Epithelial cell of esophagus (primary cell): ENCODE measurements at regions not wholly inside any gene's neighbourhood (a gene's known extent, or its start where the extent isn't known, plus 50 kb on each side); places are given as distances from the start of the nearest gene placed in this dataset.

ENCODE experiments used
- DNase-seq: peaks from one replicate; pipeline ENCODE4 v3.0.0; 2010; ENCODE audit warnings: low read depth
- H3K4me3 ChIP-seq: 2 replicates; pipeline ENCODE4 v1.5.1; 2011; ENCODE audit warnings: mild to moderate bottlenecking, low read length, control low read depth
- TF ChIP-seq, protein P1 (sequence below): IDR thresholded peaks from 2 replicates; pipeline ENCODE4 v1.5.1; 2011; ENCODE audit warnings: low read depth, mild to moderate bottlenecking, low read length, control low read depth, inconsistent platforms; ENCODE audit not compliant: insufficient read depth; ENCODE audit errors: missing control alignments

- TF ChIP-seq, protein P1, sequence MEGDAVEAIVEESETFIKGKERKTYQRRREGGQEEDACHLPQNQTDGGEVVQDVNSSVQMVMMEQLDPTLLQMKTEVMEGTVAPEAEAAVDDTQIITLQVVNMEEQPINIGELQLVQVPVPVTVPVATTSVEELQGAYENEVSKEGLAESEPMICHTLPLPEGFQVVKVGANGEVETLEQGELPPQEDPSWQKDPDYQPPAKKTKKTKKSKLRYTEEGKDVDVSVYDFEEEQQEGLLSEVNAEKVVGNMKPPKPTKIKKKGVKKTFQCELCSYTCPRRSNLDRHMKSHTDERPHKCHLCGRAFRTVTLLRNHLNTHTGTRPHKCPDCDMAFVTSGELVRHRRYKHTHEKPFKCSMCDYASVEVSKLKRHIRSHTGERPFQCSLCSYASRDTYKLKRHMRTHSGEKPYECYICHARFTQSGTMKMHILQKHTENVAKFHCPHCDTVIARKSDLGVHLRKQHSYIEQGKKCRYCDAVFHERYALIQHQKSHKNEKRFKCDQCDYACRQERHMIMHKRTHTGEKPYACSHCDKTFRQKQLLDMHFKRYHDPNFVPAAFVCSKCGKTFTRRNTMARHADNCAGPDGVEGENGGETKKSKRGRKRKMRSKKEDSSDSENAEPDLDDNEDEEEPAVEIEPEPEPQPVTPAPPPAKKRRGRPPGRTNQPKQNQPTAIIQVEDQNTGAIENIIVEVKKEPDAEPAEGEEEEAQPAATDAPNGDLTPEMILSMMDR: no peak
- H3K4me3 ChIP-seq: no peak overlapping the region
- DNase-seq: no peak
Observed at GRCh38 chr2:2662037-2662846, 331.2 kb upstream of the MYT1L start.

DNA sequence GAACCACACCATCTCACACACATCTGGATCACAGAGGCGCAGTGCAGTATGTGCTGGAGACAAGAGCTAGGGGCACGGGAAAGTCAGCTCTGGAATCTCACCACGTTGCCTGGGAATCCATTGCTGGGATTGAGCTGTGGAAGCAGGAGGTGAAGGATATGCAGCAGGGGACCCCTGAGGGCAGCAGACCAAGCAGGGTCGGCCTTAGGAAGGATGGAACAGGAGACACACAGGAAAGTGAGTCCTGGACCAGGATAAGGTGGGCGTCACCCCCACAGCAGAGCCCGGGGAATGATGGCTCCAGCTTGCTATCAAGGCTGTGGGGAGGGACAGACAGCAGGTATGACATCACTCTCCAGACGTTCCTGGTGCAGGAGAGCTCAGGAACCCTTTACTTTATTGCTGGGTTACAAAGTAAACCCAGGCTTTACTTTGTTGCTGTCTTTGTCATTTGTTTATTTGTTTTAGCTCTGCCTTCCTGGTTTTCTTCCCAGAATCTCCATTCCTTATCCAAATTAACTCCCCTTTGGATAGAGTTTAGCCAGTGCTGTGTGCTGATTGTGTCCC is 329.8 kb upstream of the MYT1L start:
- no peak overlapping the region for H3K4me3 ChIP-seq
- no peak for DNase-seq
- TF ChIP-seq, protein P1: no peak

- no peak overlapping the region for H3K4me3 ChIP-seq
- no peak for DNase-seq
- TF ChIP-seq, protein P1: no peak
Observed at GRCh38 chr2:2657121-2657962, 326.3 kb upstream of the MYT1L start.

GRCh38 chr2:2656115-2657011 is 325.3 kb upstream of the MYT1L start:
- TF ChIP-seq, protein P1: no peak
- H3K4me3 ChIP-seq: no peak overlapping the region
- DNase-seq: no peak

DNA sequence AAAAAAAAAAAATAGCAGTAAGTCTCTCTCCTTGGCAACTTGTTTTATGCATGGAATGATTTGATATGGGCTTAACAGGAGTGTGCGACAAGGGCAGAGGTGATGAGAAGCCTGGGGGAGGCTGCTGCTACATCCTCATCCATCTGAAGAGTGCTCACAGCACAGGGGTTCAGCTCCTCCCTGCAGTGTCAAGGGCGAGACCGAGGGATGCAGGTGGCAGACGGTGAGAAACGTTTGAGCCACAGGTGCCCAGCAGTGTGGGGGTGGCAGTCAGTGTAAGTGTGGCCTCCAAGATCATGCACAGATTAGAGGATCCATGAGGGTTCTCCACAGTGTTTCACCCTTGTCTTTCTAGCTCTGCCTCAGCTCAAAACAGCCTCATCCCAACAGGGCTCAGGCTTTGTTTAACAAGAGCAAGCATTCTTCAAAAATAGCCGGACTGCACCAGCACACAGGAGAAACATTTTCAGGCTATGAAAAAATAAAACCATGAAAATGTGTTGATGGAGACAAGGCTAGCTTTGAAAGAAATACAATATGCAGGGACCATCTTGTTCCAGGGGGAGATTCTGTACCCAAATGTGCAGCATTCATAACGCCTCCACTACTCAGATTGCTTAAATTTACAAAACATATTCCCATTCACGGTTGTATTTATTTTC is 324.5 kb upstream of the MYT1L start:
- TF ChIP-seq, protein P1: no peak

DNA sequence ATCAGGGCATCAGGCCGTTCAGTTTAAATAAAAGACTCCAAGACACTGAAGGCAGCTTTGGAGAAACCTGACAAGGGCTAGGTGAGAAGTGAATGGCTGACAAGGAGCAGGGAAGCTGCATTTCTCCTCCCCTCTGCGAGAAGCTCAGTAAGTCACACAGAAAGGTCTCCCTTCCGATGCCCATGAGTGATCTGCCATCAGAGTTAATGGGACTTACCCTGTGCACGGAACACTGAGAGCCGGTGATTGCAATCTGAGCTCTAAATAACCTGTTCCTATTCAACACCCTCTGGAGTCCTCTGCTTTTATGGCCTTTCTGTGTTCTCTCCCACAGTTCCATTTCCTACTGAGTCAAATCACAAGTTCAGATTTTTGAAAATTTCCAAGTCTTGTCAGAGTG is 322.2 kb upstream of the MYT1L start:
- TF ChIP-seq, protein P1: no peak
- no peak for DNase-seq

More for the DNA sequence above, 324.5 kb upstream of the MYT1L start:
- no peak overlapping the region for H3K4me3 ChIP-seq
- no peak for DNase-seq

More for the DNA sequence above, 322.2 kb upstream of the MYT1L start:
- H3K4me3 ChIP-seq: no peak overlapping the region
